Keratinocyte (primary cell): ENCODE measurements at regions not wholly inside any gene's neighbourhood (a gene's known extent, or its start where the extent isn't known, plus 50 kb on each side); places are given as distances from the start of the nearest gene placed in this dataset.
"Not testable (repeated sequence)": the region's sequence is repeated elsewhere in the genome, so short reads cannot be mapped to it uniquely, and the experiment has no call there.

Experiments used
- DNase-seq: peaks from one replicate; pipeline ENCODE4 v3.0.0-alpha.2; 2011; ENCODE audit warnings: low read depth, missing footprints, low spot score
- FAIRE-seq: peaks from 2 replicates; lab custom pipeline; 2011; peaks lifted over from hg19 to GRCh38; lab: Jason Lieb, UNC
- H2AFZ ChIP-seq: 2 replicates; pipeline ENCODE4 v1.6.0; 2012; ENCODE audit warnings: low read length, control low read depth, inconsistent platforms; ENCODE audit not compliant: control insufficient read depth
- H3K27ac ChIP-seq: 2 replicates; pipeline ENCODE4 v1.5.1; 2011; ENCODE audit warnings: low read length; ENCODE audit not compliant: control insufficient read depth, insufficient read depth
- H3K27me3 ChIP-seq: 3 replicates; pipeline ENCODE4 v1.6.0; 2011; ENCODE audit warnings: low read length; ENCODE audit not compliant: control insufficient read depth, insufficient read depth; ENCODE audit errors: extremely low read depth
- H3K36me3 ChIP-seq, 2 experiments: 2 replicates in 1 of 2; 3 replicates in 1 of 2; pipeline ENCODE4 v1.5.1; 2011; ENCODE audit warnings: low read length in 2 of 2, mild to moderate bottlenecking in 1 of 2; ENCODE audit not compliant: control insufficient read depth in 2 of 2, insufficient read depth in 2 of 2; ENCODE audit errors: extremely low read depth in 1 of 2
- H3K4me1 ChIP-seq: 3 replicates; pipeline ENCODE4 v1.5.1; 2011; ENCODE audit warnings: low read length; ENCODE audit not compliant: control insufficient read depth, insufficient read depth; ENCODE audit errors: extremely low read depth
- H3K4me2 ChIP-seq: 3 replicates; pipeline ENCODE4 v1.6.0; 2011; ENCODE audit warnings: low read depth, low read length; ENCODE audit not compliant: control insufficient read depth, insufficient read depth; ENCODE audit errors: extremely low read depth
- H3K4me3 ChIP-seq, 3 experiments: fragments of 200-600 bp in 1 of 3; sonication (generic) in 1 of 3; 2 replicates in 2 of 3; 3 replicates in 1 of 3; pipeline ENCODE4 v1.5.1; 2011 to 2016; ENCODE audit warnings: low read length in 3 of 3, mild to moderate bottlenecking in 3 of 3, control low read depth in 2 of 3, inconsistent platforms in 1 of 3, low read depth in 1 of 3, mixed read lengths in 1 of 3, mixed run types in 1 of 3, moderate library complexity in 1 of 3; ENCODE audit not compliant: control insufficient read depth in 2 of 3, insufficient read depth in 2 of 3; ENCODE audit errors: extremely low read depth in 1 of 3
- H3K79me2 ChIP-seq: 2 replicates; pipeline ENCODE4 v1.6.0; 2012; ENCODE audit warnings: low read length; ENCODE audit not compliant: control insufficient read depth, insufficient read depth
- H3K9ac ChIP-seq: 3 replicates; pipeline ENCODE4 v1.6.0; 2011; ENCODE audit warnings: low read length; ENCODE audit not compliant: control insufficient read depth, insufficient read depth; ENCODE audit errors: extremely low read depth
- H3K9me1 ChIP-seq: 3 replicates; pipeline ENCODE4 v1.6.0; 2011; ENCODE audit warnings: low read length; ENCODE audit not compliant: control insufficient read depth, insufficient read depth; ENCODE audit errors: extremely low read depth
- H3K9me3 ChIP-seq: 2 replicates; pipeline ENCODE4 v1.5.1; 2012; ENCODE audit warnings: low read depth, low read length; ENCODE audit not compliant: control insufficient read depth
- H4K20me1 ChIP-seq: 3 replicates; pipeline ENCODE4 v1.6.0; 2011; ENCODE audit warnings: low read length; ENCODE audit not compliant: control insufficient read depth, insufficient read depth; ENCODE audit errors: extremely low read depth
- EZH2 ChIP-seq: IDR thresholded peaks from one replicate; pipeline ENCODE4 v1.6.1; 2012; ENCODE audit warnings: inconsistent platforms, mild to moderate bottlenecking, low read length, moderate library complexity
- dilution Hi-C: fragments of 300-500 bp; cut with MboI; formaldehyde crosslinking; loops from one replicate; pipeline ENCODE4 v1.7.0; 2020; ENCODE audit warnings: low sequenced_read_pairs; ENCODE audit not compliant: extremely low pct_ligation_motif_present
- TF ChIP-seq, protein P1 (sequence below), 3 experiments: IDR thresholded peaks in 1 of 3; conservative IDR thresholded peaks in 1 of 3; optimal IDR thresholded peaks in 1 of 3; 2 replicates in 2 of 3; 3 replicates in 1 of 3; pipeline versions ENCODE3 to v1.5.1; 2011; ENCODE audit warnings: low read length in 3 of 3, mild to moderate bottlenecking in 3 of 3, moderate library complexity in 2 of 3, control low read depth in 1 of 3, inconsistent platforms in 1 of 3; ENCODE audit not compliant: insufficient read depth in 2 of 3; ENCODE audit errors: extremely low read depth in 1 of 3

DNA sequence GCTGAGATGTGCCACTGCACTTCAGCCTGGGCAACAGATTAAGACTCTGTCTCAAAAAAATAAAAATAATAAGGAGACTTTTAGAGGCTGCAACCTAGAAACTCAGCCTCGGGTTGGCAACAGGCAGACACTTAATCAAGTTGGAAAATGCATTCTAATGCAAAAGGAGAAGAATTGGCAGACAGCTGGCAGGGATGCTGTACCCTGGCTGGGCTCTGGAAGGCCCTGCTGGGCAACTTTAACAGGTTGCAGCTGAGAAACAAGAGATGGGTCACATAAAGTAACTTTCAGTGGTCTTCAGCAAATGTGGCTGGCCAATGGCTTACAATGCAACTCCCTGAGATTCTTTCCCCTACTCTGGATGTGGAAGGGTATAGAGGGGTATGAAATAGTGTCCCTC is 1225.7 kb downstream of the TYW1 start:
- no peaks in the 10 kb centered on the region for H4K20me1 ChIP-seq
- dilution Hi-C loops: no loop called here
- H3K9ac ChIP-seq: no peak overlapping the region
- no peak overlapping the region for H3K27ac ChIP-seq
- no peak for TF ChIP-seq EZH2
- TF ChIP-seq, protein P1, sequence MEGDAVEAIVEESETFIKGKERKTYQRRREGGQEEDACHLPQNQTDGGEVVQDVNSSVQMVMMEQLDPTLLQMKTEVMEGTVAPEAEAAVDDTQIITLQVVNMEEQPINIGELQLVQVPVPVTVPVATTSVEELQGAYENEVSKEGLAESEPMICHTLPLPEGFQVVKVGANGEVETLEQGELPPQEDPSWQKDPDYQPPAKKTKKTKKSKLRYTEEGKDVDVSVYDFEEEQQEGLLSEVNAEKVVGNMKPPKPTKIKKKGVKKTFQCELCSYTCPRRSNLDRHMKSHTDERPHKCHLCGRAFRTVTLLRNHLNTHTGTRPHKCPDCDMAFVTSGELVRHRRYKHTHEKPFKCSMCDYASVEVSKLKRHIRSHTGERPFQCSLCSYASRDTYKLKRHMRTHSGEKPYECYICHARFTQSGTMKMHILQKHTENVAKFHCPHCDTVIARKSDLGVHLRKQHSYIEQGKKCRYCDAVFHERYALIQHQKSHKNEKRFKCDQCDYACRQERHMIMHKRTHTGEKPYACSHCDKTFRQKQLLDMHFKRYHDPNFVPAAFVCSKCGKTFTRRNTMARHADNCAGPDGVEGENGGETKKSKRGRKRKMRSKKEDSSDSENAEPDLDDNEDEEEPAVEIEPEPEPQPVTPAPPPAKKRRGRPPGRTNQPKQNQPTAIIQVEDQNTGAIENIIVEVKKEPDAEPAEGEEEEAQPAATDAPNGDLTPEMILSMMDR (optimal IDR thresholded peaks at IDR 0.05 in 1 of 3, IDR thresholded peaks at IDR 0.05 in 1 of 3, conservative IDR thresholded peaks at IDR 0.05 in 1 of 3; ENCODE audit: extremely low read depth in 1 of 3, insufficient read depth in 2 of 3, low read length in 3 of 3): no peak
- no peaks in the 10 kb centered on the region for H3K4me1 ChIP-seq
- H3K27me3 ChIP-seq: no peaks in the 10 kb centered on the region
- H3K9me1 ChIP-seq: no peaks in the 10 kb centered on the region
- H3K4me3 ChIP-seq: no peak overlapping the region
- no peaks in the 10 kb centered on the region for H3K36me3 ChIP-seq
- H2AFZ ChIP-seq: no peak overlapping the region
- no peaks in the 10 kb centered on the region for H3K9me3 ChIP-seq
- DNase-seq (no peak), FAIRE-seq (no peak)
- H3K79me2 ChIP-seq: no peaks in the 10 kb centered on the region
- H3K4me2 ChIP-seq: no peak overlapping the region

DNA sequence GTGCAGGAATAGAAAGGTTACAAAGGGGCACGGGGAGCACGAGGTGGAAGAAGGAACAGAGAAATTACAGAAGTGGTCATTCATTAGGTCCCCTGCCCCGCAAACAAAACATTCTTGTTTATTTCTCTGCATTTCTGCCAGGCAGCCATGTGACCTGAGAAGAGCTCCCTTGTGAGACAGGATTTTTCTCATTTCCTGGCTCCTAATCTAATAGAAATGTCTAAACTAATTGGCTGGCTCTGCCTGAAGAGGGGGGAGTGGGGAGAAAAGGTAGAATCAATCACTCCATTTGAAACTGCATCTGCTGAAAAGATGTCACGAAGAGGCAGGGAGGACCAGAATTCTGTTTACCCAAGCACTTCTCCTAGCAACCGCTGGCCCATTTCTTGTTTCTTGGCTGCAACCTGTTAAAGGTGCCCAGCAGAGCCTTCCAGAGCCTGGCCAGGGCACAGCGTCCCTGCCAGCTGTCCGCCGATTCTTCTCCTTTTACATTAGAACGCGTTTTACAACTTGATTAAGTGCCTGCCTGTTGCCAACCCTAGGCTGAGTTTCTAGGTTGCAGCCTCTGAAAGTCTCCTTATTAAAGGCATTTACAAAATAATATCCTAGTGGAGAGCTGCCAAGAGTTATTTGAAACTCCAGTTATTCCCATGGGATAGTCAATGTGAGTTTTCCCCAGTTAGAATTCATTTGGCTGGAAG is 1227.6 kb downstream of the TYW1 start:
- no peak for TF ChIP-seq EZH2
- TF ChIP-seq, protein P1 (optimal IDR thresholded peaks at IDR 0.05 in 1 of 3, IDR thresholded peaks at IDR 0.05 in 1 of 3, conservative IDR thresholded peaks at IDR 0.05 in 1 of 3; ENCODE audit: extremely low read depth in 1 of 3, insufficient read depth in 2 of 3, low read length in 3 of 3): no peak
- FAIRE-seq (no peak), DNase-seq (no peak)
- dilution Hi-C loops: no loop called here
- Histone ChIP-seq H3K4me1 (no peaks in the 10 kb centered on the region), H3K36me3 (no peaks in the 10 kb centered on the region), H3K4me2 (no peak overlapping the region), H3K79me2 (no peaks in the 10 kb centered on the region), H3K27me3 (no peaks in the 10 kb centered on the region), H3K4me3 (no peak overlapping the region), H2AFZ (no peak overlapping the region), H3K9me3 (no peaks in the 10 kb centered on the region), H3K27ac (no peak overlapping the region), H3K9ac (no peak overlapping the region), H3K9me1 (no peaks in the 10 kb centered on the region), H4K20me1 (no peaks in the 10 kb centered on the region)

DNA sequence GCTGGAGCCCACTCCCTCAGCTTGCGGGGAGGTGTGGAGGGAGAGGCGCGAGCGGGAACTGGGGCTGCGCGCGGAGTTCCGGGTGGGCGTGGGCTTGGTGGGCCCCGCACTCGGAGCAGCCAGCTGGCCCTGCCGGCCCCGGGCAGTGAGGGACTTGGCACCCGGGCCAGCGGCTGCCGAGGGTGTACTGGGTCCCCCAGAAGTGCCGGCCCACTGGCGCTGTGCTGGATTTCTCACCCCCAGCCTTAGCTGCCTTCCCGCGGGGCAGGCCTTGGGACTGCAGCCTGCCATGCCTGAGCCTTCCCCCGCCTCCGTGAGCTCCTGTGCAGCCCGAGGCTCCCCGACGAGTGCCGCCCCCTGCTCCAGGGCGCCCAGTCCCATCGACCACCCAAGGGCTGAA is 1234.4 kb downstream of the TYW1 start:
- H3K9me1 ChIP-seq, H4K20me1 ChIP-seq, H3K4me3 ChIP-seq, H3K4me2 ChIP-seq, H2AFZ ChIP-seq, H3K79me2 ChIP-seq, H3K27ac ChIP-seq, H3K4me1 ChIP-seq, dilution Hi-C loops, H3K9me3 ChIP-seq, H3K36me3 ChIP-seq, DNase-seq, H3K9ac ChIP-seq, FAIRE-seq, H3K27me3 ChIP-seq: not testable (repeated sequence)
